Breast epithelium (tissue), 3 donors: ENCODE measurements at regions not wholly inside any gene's neighbourhood (a gene's known extent, or its start where the extent isn't known, plus 50 kb on each side); places are given as distances from the start of the nearest gene placed in this dataset.

Experiments used
- POLR2A ChIP-seq: fragments of 450-650 bp; IDR thresholded peaks from one replicate; pipeline ENCODE4 v1.6.1; 2016; ENCODE audit warnings: antibody characterized with exemption, mild to moderate bottlenecking, moderate library complexity
- TF ChIP-seq, protein P1 (sequence below), 3 donors: fragments of 450-650 bp; IDR thresholded peaks; one replicate each; pipeline ENCODE4 v1.5.1; 2016 to 2017; ENCODE audit warnings: antibody characterized with exemption in 3 of 3, mild to moderate bottlenecking in 3 of 3, moderate library complexity in 3 of 3

DNA sequence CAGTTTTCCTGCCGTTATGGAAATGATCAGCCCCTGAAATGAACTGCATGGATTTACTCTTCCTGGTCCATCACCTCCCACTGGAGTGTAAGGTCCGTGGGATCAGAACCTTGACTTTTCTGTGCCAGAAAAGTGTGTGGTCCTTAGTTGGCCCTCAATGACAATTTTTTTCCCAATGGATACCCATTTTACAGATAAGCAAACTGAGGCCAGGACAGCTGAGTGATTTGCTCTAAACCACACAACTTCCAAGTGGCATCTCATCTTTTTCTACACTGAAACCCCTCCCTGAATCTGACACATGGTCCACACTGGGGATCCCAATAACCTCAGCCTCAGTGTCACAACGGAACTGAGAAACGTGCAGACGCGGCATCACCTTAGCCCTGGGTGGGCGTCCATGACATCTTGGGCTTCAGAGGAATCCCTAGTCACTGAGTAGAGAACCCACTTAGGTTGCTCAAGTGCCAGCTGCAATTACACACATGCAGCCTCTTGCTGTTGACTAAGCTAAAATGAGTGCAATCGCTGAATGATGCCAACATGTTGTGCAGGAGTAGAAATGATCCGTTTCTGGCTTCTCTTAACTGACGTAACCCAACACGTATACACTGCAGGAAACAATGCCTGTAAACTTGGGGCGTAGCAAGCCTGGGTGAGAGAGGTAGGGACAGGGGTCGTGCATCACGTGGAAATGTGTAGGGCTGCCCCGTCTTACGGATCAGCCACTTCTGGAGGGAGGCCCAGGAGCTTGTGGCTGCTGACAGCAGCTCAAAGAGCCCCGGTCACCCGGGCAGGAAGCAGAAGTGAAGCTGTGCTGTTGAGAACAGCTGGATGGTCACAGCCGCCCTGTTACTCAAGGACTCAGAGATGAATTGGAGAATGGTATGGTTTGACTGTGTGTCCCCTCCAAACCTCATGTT, 136.3 kb downstream of the SHANK2 start:
- no peak for TF ChIP-seq POLR2A
- TF ChIP-seq, protein P1, sequence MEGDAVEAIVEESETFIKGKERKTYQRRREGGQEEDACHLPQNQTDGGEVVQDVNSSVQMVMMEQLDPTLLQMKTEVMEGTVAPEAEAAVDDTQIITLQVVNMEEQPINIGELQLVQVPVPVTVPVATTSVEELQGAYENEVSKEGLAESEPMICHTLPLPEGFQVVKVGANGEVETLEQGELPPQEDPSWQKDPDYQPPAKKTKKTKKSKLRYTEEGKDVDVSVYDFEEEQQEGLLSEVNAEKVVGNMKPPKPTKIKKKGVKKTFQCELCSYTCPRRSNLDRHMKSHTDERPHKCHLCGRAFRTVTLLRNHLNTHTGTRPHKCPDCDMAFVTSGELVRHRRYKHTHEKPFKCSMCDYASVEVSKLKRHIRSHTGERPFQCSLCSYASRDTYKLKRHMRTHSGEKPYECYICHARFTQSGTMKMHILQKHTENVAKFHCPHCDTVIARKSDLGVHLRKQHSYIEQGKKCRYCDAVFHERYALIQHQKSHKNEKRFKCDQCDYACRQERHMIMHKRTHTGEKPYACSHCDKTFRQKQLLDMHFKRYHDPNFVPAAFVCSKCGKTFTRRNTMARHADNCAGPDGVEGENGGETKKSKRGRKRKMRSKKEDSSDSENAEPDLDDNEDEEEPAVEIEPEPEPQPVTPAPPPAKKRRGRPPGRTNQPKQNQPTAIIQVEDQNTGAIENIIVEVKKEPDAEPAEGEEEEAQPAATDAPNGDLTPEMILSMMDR (IDR thresholded peaks at IDR 0.05) = no peak
